H1 (cell line): ENCODE measurements at regions not wholly inside any gene's neighbourhood (a gene's known extent, or its start where the extent isn't known, plus 50 kb on each side); places are given as distances from the start of the nearest gene placed in this dataset.

Experiments
- CTCF ChIA-PET: fragments of 300-600 bp; sonication (Branson Sonifier 250); formaldehyde crosslinking; loops from one replicate; lab custom pipeline; 2021; ENCODE audit not compliant: partially characterized antibody; lab: Charles Lee
- POLR2A ChIA-PET: fragments of 300-600 bp; sonication (Branson Sonifier 250); formaldehyde crosslinking; loops from one replicate; lab custom pipeline; 2021; ENCODE audit warnings: inconsistent platforms; ENCODE audit not compliant: partially characterized antibody; lab: Charles Lee
- DNase-seq, 2 experiments: peaks; one replicate each; pipeline versions ENCODE4 v3.0.0 to v3.0.0-alpha.2; 2010 to 2022; ENCODE audit warnings: low spot score in 2 of 2, low read depth in 1 of 2, mixed read lengths in 1 of 2
- FAIRE-seq: peaks from 2 replicates; lab custom pipeline; 2011; peaks lifted over from hg19 to GRCh38; lab: Jason Lieb, UNC
- H2AFZ ChIP-seq: 2 replicates; pipeline ENCODE4 v1.8.1; 2012; ENCODE audit warnings: low read length, inconsistent platforms
- H2AK5ac ChIP-seq: 2 replicates; pipeline ENCODE4 v1.6.1; 2013; ENCODE audit warnings: low read depth, low read length
- H2BK120ac ChIP-seq: replicated peaks from 2 replicates; pipeline ENCODE3; 2013; ENCODE audit warnings: low read depth, low read length, inconsistent platforms
- H2BK12ac ChIP-seq: 2 replicates; pipeline ENCODE4 v1.6.1; 2013; ENCODE audit warnings: low read depth, low read length
- H2BK15ac ChIP-seq: 2 replicates; pipeline ENCODE4 v1.6.1; 2013; ENCODE audit warnings: low read length
- H2BK20ac ChIP-seq: 2 replicates; pipeline ENCODE4 v1.6.1; 2013; ENCODE audit warnings: low read length
- H2BK5ac ChIP-seq: 2 replicates; pipeline ENCODE4 v1.6.1; 2013; ENCODE audit warnings: low read depth, low read length
- H3K14ac ChIP-seq: 2 replicates; pipeline ENCODE4 v1.6.1; 2013; ENCODE audit warnings: inconsistent platforms; ENCODE audit not compliant: insufficient read length
- H3K18ac ChIP-seq: 2 replicates; pipeline ENCODE4 v1.6.1; 2013; ENCODE audit warnings: low read length; ENCODE audit errors: extremely low read depth
- H3K23ac ChIP-seq: 2 replicates; pipeline ENCODE4 v1.6.1; 2013; ENCODE audit warnings: inconsistent platforms; ENCODE audit not compliant: insufficient read length
- H3K23me2 ChIP-seq: 2 replicates; pipeline ENCODE4 v1.6.1; 2013; ENCODE audit warnings: low read depth, low read length
- H3K27ac ChIP-seq: 2 replicates; pipeline ENCODE4 v1.6.1; 2011; ENCODE audit warnings: low read depth, low read length, inconsistent platforms
- H3K27me3 ChIP-seq, 4 experiments: replicated peaks in 1 of 4; 1 replicate in 1 of 4; 2 replicates in 3 of 4; pipeline versions ENCODE4 v1.6.1 to v1.8.1; 2011 to 2013; ENCODE audit warnings: low read length in 3 of 4, mild to moderate bottlenecking in 3 of 4, inconsistent platforms in 2 of 4, mixed read lengths in 2 of 4, moderate library complexity in 1 of 4; ENCODE audit not compliant: control insufficient read depth in 3 of 4, insufficient read depth in 3 of 4; ENCODE audit errors: extremely low read depth in 1 of 4
- H3K36me3 ChIP-seq, 4 experiments: 2 replicates each; pipeline versions ENCODE4 v1.6.1 to v1.8.1; 2011 to 2013; ENCODE audit warnings: mild to moderate bottlenecking in 4 of 4, low read length in 3 of 4, moderate library complexity in 2 of 4, control low read depth in 1 of 4, inconsistent platforms in 1 of 4; ENCODE audit not compliant: insufficient read depth in 4 of 4, control insufficient read depth in 2 of 4
- H3K4ac ChIP-seq: replicated peaks from 2 replicates; pipeline ENCODE3; 2013; ENCODE audit warnings: low read length, low read depth, mixed read lengths, inconsistent platforms; ENCODE audit not compliant: insufficient read length
- H3K4me1 ChIP-seq, 4 experiments: replicated peaks in 1 of 4; 1 replicate in 1 of 4; 2 replicates in 3 of 4; pipeline versions ENCODE4 v1.6.1 to v1.8.1; 2011 to 2013; ENCODE audit warnings: low read length in 3 of 4, inconsistent platforms in 2 of 4, mixed read lengths in 1 of 4; ENCODE audit not compliant: insufficient read depth in 4 of 4, control insufficient read depth in 3 of 4
- H3K4me2 ChIP-seq, 2 experiments: 2 replicates each; pipeline versions ENCODE4 v1.6.1 to v1.8.1; 2011 to 2013; ENCODE audit warnings: low read depth in 2 of 2, low read length in 2 of 2, control low read depth in 1 of 2, inconsistent platforms in 1 of 2, mild to moderate bottlenecking in 1 of 2; ENCODE audit not compliant: insufficient read depth in 1 of 2
- H3K4me3 ChIP-seq, 4 experiments: fragments of 200-600, 300-600 bp in 1 of 4; sonication (generic), shearing (Covaris generic), sonication (Bioruptor Twin) in 1 of 4; 2 replicates each; pipeline versions ENCODE4 v1.5.1 to v1.8.1; 2011 to 2016; ENCODE audit warnings: low read length in 4 of 4, low read depth in 3 of 4, control low read depth in 2 of 4, inconsistent platforms in 2 of 4, mild to moderate bottlenecking in 2 of 4, mixed read lengths in 1 of 4, moderate library complexity in 1 of 4; ENCODE audit not compliant: insufficient read depth in 2 of 4; ENCODE audit errors: extremely low read depth in 1 of 4
- H3K56ac ChIP-seq: replicated peaks from 2 replicates; pipeline ENCODE3; 2013; ENCODE audit warnings: low read depth, mild to moderate bottlenecking, mixed read lengths, low read length, inconsistent platforms; ENCODE audit not compliant: insufficient read length
- H3K79me1 ChIP-seq: 2 replicates; pipeline ENCODE4 v1.6.1; 2013; ENCODE audit warnings: low read depth, low read length, control low read depth
- H3K79me2 ChIP-seq, 2 experiments: 2 replicates each; pipeline versions ENCODE4 v1.6.1 to v1.8.1; 2012 to 2013; ENCODE audit warnings: low read length in 2 of 2, mild to moderate bottlenecking in 2 of 2, inconsistent platforms in 1 of 2; ENCODE audit not compliant: insufficient read depth in 2 of 2, control insufficient read depth in 1 of 2
- H3K9ac ChIP-seq, 4 experiments: replicated peaks in 1 of 4; 1 replicate in 1 of 4; 2 replicates in 3 of 4; pipeline versions ENCODE4 v1.6.1 to v1.8.1; 2011 to 2013; ENCODE audit warnings: low read depth in 3 of 4, low read length in 3 of 4, control low read depth in 2 of 4, mild to moderate bottlenecking in 2 of 4, moderate library complexity in 2 of 4, inconsistent platforms in 1 of 4; ENCODE audit errors: extremely low read depth in 1 of 4
- H3K9me3 ChIP-seq, 2 experiments: 2 replicates each; pipeline versions ENCODE4 v1.6.1 to v1.8.1; 2012 to 2013; ENCODE audit warnings: mild to moderate bottlenecking in 2 of 2, moderate library complexity in 2 of 2, control low read depth in 1 of 2, inconsistent platforms in 1 of 2, low read depth in 1 of 2, low read length in 1 of 2, mixed read lengths in 1 of 2; ENCODE audit not compliant: insufficient read depth in 2 of 2
- H4K20me1 ChIP-seq, 2 experiments: replicated peaks in 1 of 2; 2 replicates each; pipeline versions ENCODE3 to v1.8.1; 2011 to 2013; ENCODE audit warnings: inconsistent platforms in 2 of 2, low read length in 2 of 2, mild to moderate bottlenecking in 1 of 2; ENCODE audit not compliant: insufficient read depth in 2 of 2, control insufficient read depth in 1 of 2
- H4K5ac ChIP-seq: 2 replicates; pipeline ENCODE4 v1.6.1; 2013; ENCODE audit warnings: low read length, low read depth, mixed read lengths, inconsistent platforms; ENCODE audit not compliant: insufficient read length
- H4K8ac ChIP-seq: 2 replicates; pipeline ENCODE4 v1.8.0; 2013; ENCODE audit warnings: mild to moderate bottlenecking, moderate library complexity, low read length, inconsistent platforms; ENCODE audit not compliant: insufficient read depth; ENCODE audit errors: extremely low read depth
- H4K91ac ChIP-seq: replicated peaks from 2 replicates; pipeline ENCODE3; 2013; ENCODE audit warnings: low read length, mixed read lengths, inconsistent platforms; ENCODE audit not compliant: insufficient read length
- BACH1 ChIP-seq: IDR thresholded peaks from 2 replicates; pipeline ENCODE4 v1.6.1; 2012; ENCODE audit warnings: low read length, improper control_type of control experiment
- BRCA1 ChIP-seq: IDR thresholded peaks from 2 replicates; pipeline ENCODE4 v1.6.1; 2012; ENCODE audit warnings: low read depth, low read length, improper control_type of control experiment
- CTCF ChIP-seq, 3 experiments: IDR thresholded peaks; 1 replicate in 2 of 3; 2 replicates in 1 of 3; pipeline versions ENCODE4 v1.5.1 to v1.6.1; 2011; ENCODE audit warnings: low read length in 3 of 3, mild to moderate bottlenecking in 3 of 3, inconsistent platforms in 2 of 3, low read depth in 1 of 3, moderate library complexity in 1 of 3; ENCODE audit not compliant: insufficient read depth in 1 of 3; ENCODE audit errors: control extremely low read depth in 1 of 3
- E2F6 ChIP-seq: IDR thresholded peaks from 2 replicates; pipeline ENCODE4 v1.6.1; 2012; ENCODE audit warnings: inconsistent platforms
- MAX ChIP-seq: IDR thresholded peaks from 2 replicates; pipeline ENCODE4 v1.6.1; 2012; ENCODE audit warnings: inconsistent platforms
- PHF8 ChIP-seq: fragments of 200-600 bp; sonication (generic); conservative IDR thresholded peaks from 2 replicates; pipeline ENCODE4 v1.7.1; 2012; ENCODE audit warnings: low read depth, mild to moderate bottlenecking, inconsistent platforms, low read length, moderate library complexity
- SAP30 ChIP-seq: fragments of 300-600 bp; sonication (generic); IDR thresholded peaks from 2 replicates; pipeline ENCODE4 v1.7.1; 2012; ENCODE audit warnings: low read length, moderate library complexity, mild to moderate bottlenecking, inconsistent platforms; ENCODE audit not compliant: insufficient read depth, insufficient replicate concordance
- SIN3A ChIP-seq, 2 experiments: IDR thresholded peaks in 1 of 2; conservative IDR thresholded peaks in 1 of 2; 2 replicates each; pipeline ENCODE4 v1.6.1; 2011 to 2012; ENCODE audit warnings: low read length in 2 of 2, improper control_type of control experiment in 1 of 2, low read depth in 1 of 2, mild to moderate bottlenecking in 1 of 2
- SP1 ChIP-seq: IDR thresholded peaks from 2 replicates; pipeline ENCODE4 v1.6.1; 2011; ENCODE audit warnings: low read depth, low read length
- TCF12 ChIP-seq: IDR thresholded peaks from 2 replicates; pipeline ENCODE4 v1.6.1; 2011; ENCODE audit warnings: low read depth, mild to moderate bottlenecking, low read length
- WGBS, 2 experiments: shearing (Covaris generic) in 1 of 2; methylation state at CpG; one replicate each; pipeline versions ENCODE4 v1.1.6 to v1.1.7; 2013 to 2015; ENCODE audit warnings: low lambda C conversion rate in 2 of 2, mixed read lengths in 2 of 2, inconsistent platforms in 1 of 2, low coverage in 1 of 2, missing lambda C conversion rate in 1 of 2; ENCODE audit not compliant: insufficient replicate concordance in 2 of 2, insufficient coverage in 1 of 2, insufficient read length in 1 of 2; ENCODE audit errors: extremely low coverage in 1 of 2, missing lambda C conversion rate in 1 of 2; 5-methylcytosine and 5-hydroxymethylcytosine counted together

- Histone ChIP-seq H3K14ac (no peak overlapping the region), H3K27ac (no peak overlapping the region), H2BK15ac (no peak overlapping the region), H4K8ac (no peak overlapping the region), H2BK5ac (no peak overlapping the region), H3K18ac (no peak overlapping the region), H2BK20ac (no peak overlapping the region), H3K9me3 (peaks cover 6 to 10% of the 10 kb centered on the region in 2 experiments; a peak in 2 of 4 replicates), H3K4me2 (no peak overlapping the region; a peak in 1 of 4 replicates), H3K36me3 (0 out of 8 replicates have a peak, but pooled peaks cover 0 to 4% (median 0%) of the 10 kb centered on the region in 4 experiments), H3K79me1 (no peaks in the 10 kb centered on the region), H3K79me2 (no peaks in the 10 kb centered on the region), H3K27me3 (peaks cover 0 to 4% (median 3%) of the 10 kb centered on the region in 4 experiments; a peak in 5 of 7 replicates), H2BK120ac (no peak overlapping the region), H3K4ac (no peak overlapping the region), H4K5ac (no peak overlapping the region), H2AFZ (no peak overlapping the region), H4K91ac (no peak overlapping the region), H3K9ac (no peak overlapping the region), H2AK5ac (no peak overlapping the region), H3K4me1 (peaks cover 2 to 14% (median 6%) of the 10 kb centered on the region in 4 experiments; a peak in 6 of 7 replicates), H4K20me1 (no peaks in the 10 kb centered on the region), H3K4me3 (no peak overlapping the region), H3K23me2 (no peaks in the 10 kb centered on the region), H3K23ac (no peak overlapping the region), H2BK12ac (no peak overlapping the region), H3K56ac (no peak overlapping the region)
- DNase-seq (no peak), FAIRE-seq (peak; percentile 7)
- CTCF ChIA-PET, result interaction anchor here (0.6 to 1.3 kb wide), 4 partner anchors 24 to 133 kb away, joined by 3 read pairs; no protein-coding TSS in a partner anchor
- POLR2A ChIA-PET, result interaction anchor here (1.5 kb wide), 1 partner anchor 32 kb away, joined by 3 read pairs; no protein-coding TSS in a partner anchor
- WGBS, 2 experiments, result 61% methylated on average over 4 of the region's 4 CpGs; no CpG with 5 or more reads in 1 of the 2 experiments
- TF ChIP-seq BRCA1 (no peak), TCF12 (no peak), SIN3A (conservative IDR thresholded peaks at IDR 0.05 in 1 of 2, IDR thresholded peaks at IDR 0.05 in 1 of 2; ENCODE audit: low read depth in 1 of 2, low read length in 2 of 2) (no peak), MAX (peak; percentile 73), SP1 (no peak), BACH1 (no peak), SAP30 (no peak), E2F6 (0 out of 2 replicates have a peak, but pooled peaks have one; percentile 40), CTCF (IDR thresholded peaks at IDR 0.05; ENCODE audit: control extremely low read depth in 1 of 3, insufficient read depth in 1 of 3, low read depth in 1 of 3, low read length in 3 of 3) (no peak), PHF8 (no peak)
Measured at GRCh38 chr2:67898595-67898994, 164.2 kb downstream of the C1D start.
